GM23338 (cell line): ENCODE measurements at regions not wholly inside any gene's neighbourhood (a gene's known extent, or its start where the extent isn't known, plus 50 kb on each side); places are given as distances from the start of the nearest gene placed in this dataset.

Experiments used
- ATAC-seq: fragments of 200-7000 bp; cut with Tn5 transposase; 3 replicates; pipeline ENCODE4 v1.9.1; 2020
- DNase-seq: peaks from one replicate; pipeline ENCODE4 v3.0.0-alpha.2; 2015; ENCODE audit warnings: low spot score
- H2AFZ ChIP-seq: fragments of 200-600 bp; sonication (generic); 2 replicates; pipeline ENCODE4 v1.8.0; 2016; ENCODE audit warnings: antibody characterized with exemption, mild to moderate bottlenecking, moderate library complexity
- H3F3A ChIP-seq: fragments of 200-600 bp; sonication (generic); replicated peaks from 2 replicates; pipeline ENCODE4 v1.8.0; 2017; ENCODE audit warnings: antibody characterized with exemption, mixed run types, low read depth
- H3K27ac ChIP-seq: fragments of 200-600 bp; sonication (generic); 2 replicates; pipeline ENCODE4 v1.6.1; 2016; ENCODE audit warnings: low read depth
- H3K27me3 ChIP-seq: fragments of 200-600 bp; sonication (generic); 2 replicates; pipeline ENCODE4 v1.8.0; 2016; ENCODE audit warnings: mild to moderate bottlenecking, mixed run types, moderate library complexity; ENCODE audit not compliant: insufficient read depth
- H3K36me3 ChIP-seq: fragments of 200-600 bp; sonication (generic); 2 replicates; pipeline ENCODE4 v1.8.0; 2016; ENCODE audit warnings: mild to moderate bottlenecking; ENCODE audit not compliant: insufficient read depth
- H3K4me1 ChIP-seq: fragments of 200-600 bp; sonication (generic); 2 replicates; pipeline ENCODE4 v1.8.0; 2016; ENCODE audit warnings: mild to moderate bottlenecking, moderate library complexity; ENCODE audit not compliant: insufficient read depth
- H3K4me2 ChIP-seq: fragments of 200-600 bp; sonication (generic); 2 replicates; pipeline ENCODE4 v1.7.1; 2017; ENCODE audit warnings: mixed run types
- H3K4me3 ChIP-seq: fragments of 200-600 bp; sonication (generic); 2 replicates; pipeline ENCODE4 v1.6.1; 2016; ENCODE audit warnings: mixed run types
- H3K79me2 ChIP-seq: fragments of 200-600 bp; sonication (generic); replicated peaks from 2 replicates; pipeline ENCODE4 v1.8.0; 2017; ENCODE audit warnings: mild to moderate bottlenecking; ENCODE audit not compliant: insufficient read depth
- H3K9me2 ChIP-seq: fragments of 200-600 bp; sonication (generic); 2 replicates; pipeline ENCODE4 v1.8.0; 2017; ENCODE audit not compliant: insufficient read depth
- H4K20me1 ChIP-seq: fragments of 200-600 bp; sonication (generic); replicated peaks from 2 replicates; pipeline ENCODE4 v1.8.0; 2017; ENCODE audit warnings: mild to moderate bottlenecking; ENCODE audit not compliant: insufficient read depth
- H3K27ac Mint-ChIP-seq: 2 replicates; pipeline ENCODE4 v1.8.0; 2020; ENCODE audit warnings: inconsistent platforms, mild to moderate bottlenecking, moderate library complexity, mixed read lengths
- H3K27me3 Mint-ChIP-seq: 3 replicates; pipeline ENCODE4 v1.8.0; 2022; ENCODE audit warnings: low read depth, mild to moderate bottlenecking, moderate library complexity, mixed read lengths, inconsistent platforms; ENCODE audit not compliant: insufficient read depth, poor library complexity
- H3K36me3 Mint-ChIP-seq: 3 replicates; pipeline ENCODE4 v1.8.0; 2021; ENCODE audit warnings: low read depth, mild to moderate bottlenecking, inconsistent platforms, moderate library complexity, mixed read lengths
- H3K4me1 Mint-ChIP-seq: 3 replicates; pipeline ENCODE4 v1.8.0; 2020; ENCODE audit warnings: mild to moderate bottlenecking, inconsistent platforms, mixed read lengths
- H3K4me3 Mint-ChIP-seq: 3 replicates; pipeline ENCODE4 v1.8.0; 2021; ENCODE audit warnings: moderate library complexity, mild to moderate bottlenecking, inconsistent platforms, mixed read lengths
- H3K9me3 Mint-ChIP-seq: 3 replicates; pipeline ENCODE4 v1.8.0; 2020; ENCODE audit warnings: moderate library complexity, mild to moderate bottlenecking, inconsistent platforms, mixed read lengths
- CREB1 ChIP-seq: fragments of 250-450 bp; sonication (Bioruptor Pico); IDR thresholded peaks from 2 replicates; pipeline ENCODE4 v1.5.0; 2020; ENCODE audit warnings: low read depth, mild to moderate bottlenecking, moderate library complexity
- CTCF ChIP-seq, 2 experiments: fragments of 200-600 bp in 1 of 2; sonication (generic) in 1 of 2; conservative IDR thresholded peaks; 2 replicates each; pipeline versions ENCODE4 v1.5.1 to v1.6.1; 2016 to 2017; ENCODE audit warnings: antibody characterized with exemption in 2 of 2, low read depth in 2 of 2, mild to moderate bottlenecking in 2 of 2, moderate library complexity in 1 of 2
- ETS1 ChIP-seq: IDR thresholded peaks from 2 replicates; pipeline ENCODE4 v1.6.1; 2016; ENCODE audit warnings: antibody characterized with exemption
- EZH2 ChIP-seq: fragments of 200-600 bp; sonication (generic); IDR thresholded peaks from one replicate; pipeline ENCODE4 v1.8.0; 2017; ENCODE audit warnings: antibody characterized with exemption, mild to moderate bottlenecking, low read depth; ENCODE audit not compliant: unreplicated experiment
- EZH2phosphoT487 ChIP-seq: fragments of 200-600 bp; sonication (generic); IDR thresholded peaks from one replicate; pipeline ENCODE4 v1.8.1; 2018; ENCODE audit warnings: antibody characterized with exemption; ENCODE audit not compliant: unreplicated experiment
- JUNB ChIP-seq: IDR thresholded peaks from one replicate; pipeline ENCODE4 v1.6.1; 2016; ENCODE audit warnings: antibody characterized with exemption; ENCODE audit not compliant: unreplicated experiment
- NANOG ChIP-seq: IDR thresholded peaks from 2 replicates; pipeline ENCODE4 v1.6.1; 2016; ENCODE audit warnings: antibody characterized with exemption, borderline replicate concordance
- POLR2AphosphoS5 ChIP-seq: IDR thresholded peaks from 2 replicates; pipeline ENCODE4 v1.6.1; 2016; ENCODE audit warnings: antibody characterized with exemption, low read depth
- REST ChIP-seq: IDR thresholded peaks from one replicate; pipeline ENCODE4 v1.6.1; 2018; ENCODE audit warnings: antibody characterized with exemption; ENCODE audit not compliant: unreplicated experiment
- STAT1 ChIP-seq: IDR thresholded peaks from one replicate; pipeline ENCODE4 v1.6.1; 2016; ENCODE audit warnings: antibody characterized with exemption; ENCODE audit not compliant: unreplicated experiment
- ZNF114 ChIP-seq: fragments of 250-450 bp; sonication (Bioruptor Pico); IDR thresholded peaks from 2 replicates; pipeline ENCODE4 v1.5.0; 2020; ENCODE audit warnings: mild to moderate bottlenecking, moderate library complexity
- ZNF331 ChIP-seq: fragments of 250-450 bp; sonication (Bioruptor Pico); IDR thresholded peaks from 2 replicates; pipeline ENCODE4 v1.5.0; 2020; ENCODE audit warnings: low read depth, mild to moderate bottlenecking, moderate library complexity

GRCh38 chr1:82919837-82920236 is 1079.1 kb downstream of the TTLL7 start (continued):
- TF ChIP-seq NANOG (no peak), EZH2 (no peak), POLR2AphosphoS5 (no peak), CREB1 (CRISPR knock-in tag) (no peak), EZH2phosphoT487 (no peak), ETS1 (no peak)

- H3K36me3 Mint-ChIP-seq = no peaks in the 10 kb centered on the region
Measured at GRCh38 chr1:82907313-82907712, 1091.6 kb downstream of the TTLL7 start.

More at GRCh38 chr1:82907313-82907712, 1091.6 kb downstream of the TTLL7 start:
- Histone ChIP-seq H3K4me3 (no peak overlapping the region), H2AFZ (no peak overlapping the region), H3K27me3 (no peaks in the 10 kb centered on the region), H3K4me2 (no peak overlapping the region), H4K20me1 (no peaks in the 10 kb centered on the region), H3F3A (no peaks in the 10 kb centered on the region), H3K36me3 (no peaks in the 10 kb centered on the region), H3K9me2 (peaks cover 8% of the 10 kb centered on the region; the same call in 1 of the 2 replicates), H3K4me1 (no peaks in the 10 kb centered on the region), H3K79me2 (no peaks in the 10 kb centered on the region), H3K27ac (no peak overlapping the region)
- Mint-ChIP-seq H3K9me3 (no peaks in the 10 kb centered on the region), H3K4me3 (no peak overlapping the region), H3K27me3 (peaks cover 2% of the 10 kb centered on the region), H3K4me1 (no peaks in the 10 kb centered on the region), H3K27ac (no peak overlapping the region)
- TF ChIP-seq ETS1 (no peak), ZNF114 (CRISPR knock-in tag) (no peak), EZH2 (no peak), POLR2AphosphoS5 (no peak), NANOG (no peak), STAT1 (no peak), CTCF (conservative IDR thresholded peaks at IDR 0.05; ENCODE audit: low read depth in 2 of 2) (no peak), REST (no peak), EZH2phosphoT487 (no peak), JUNB (no peak), ZNF331 (CRISPR knock-in tag) (no peak)
- DNase-seq (no peak), ATAC-seq (no peak)
